GOT3 (cell line): ENCODE measurements at regions not wholly inside any gene's neighbourhood (a gene's known extent, or its start where the extent isn't known, plus 50 kb on each side); places are given as distances from the start of the nearest gene placed in this dataset.
A peak's percentile ranks its signal among the peaks of the same experiment; 100 is the strongest.

Experiments used
- DNase-seq: peaks from one replicate; lab custom pipeline; 2025; ENCODE audit warnings: mixed read lengths; lab: John Stamatoyannopoulos, UW

- no peak for DNase-seq
Measured at GRCh38 chr11:29351301-29351873, 665.4 kb downstream of the KCNA4 start.

- DNase-seq, result peak; percentile 11
Measured at GRCh38 chr11:29343465-29344333, 673.1 kb downstream of the KCNA4 start.

GRCh38 chr11:29336727-29337575, 679.9 kb downstream of the KCNA4 start:
- no peak for DNase-seq

GRCh38 chr11:29334776-29335130, 682.1 kb downstream of the KCNA4 start:
- DNase-seq, result no peak

GRCh38 chr11:29333993-29334775, 682.6 kb downstream of the KCNA4 start:
- DNase-seq, result no peak

GRCh38 chr11:29331451-29332010, 685.3 kb downstream of the KCNA4 start:
- no peak for DNase-seq

GRCh38 chr11:29328961-29329441, 687.8 kb downstream of the KCNA4 start:
- no peak for DNase-seq

- no peak for DNase-seq
Measured at GRCh38 chr11:29327891-29328290, 688.9 kb downstream of the KCNA4 start.

GRCh38 chr11:29326757-29327156, 690.1 kb downstream of the KCNA4 start:
- DNase-seq, result no peak

GRCh38 chr11:29324328-29324727, 692.5 kb downstream of the KCNA4 start:
- no peak for DNase-seq

GRCh38 chr11:29321293-29322132, 695.3 kb downstream of the KCNA4 start:
- DNase-seq, result no peak

- DNase-seq, result no peak
Measured at GRCh38 chr11:29320196-29320595, 696.6 kb downstream of the KCNA4 start.

- DNase-seq, result no peak
Measured at GRCh38 chr11:29319210-29319609, 697.6 kb downstream of the KCNA4 start.

- DNase-seq, result no peak
Measured at GRCh38 chr11:29318134-29318845, 698.5 kb downstream of the KCNA4 start.

GRCh38 chr11:29317694-29318093, 699.1 kb downstream of the KCNA4 start:
- DNase-seq, result no peak

GRCh38 chr11:29315275-29315674, 701.6 kb downstream of the KCNA4 start:
- DNase-seq, result no peak

- DNase-seq, result no peak
Measured at GRCh38 chr11:29314211-29314610, 702.6 kb downstream of the KCNA4 start.

- no peak for DNase-seq
Measured at GRCh38 chr11:29312812-29313211, 704.0 kb downstream of the KCNA4 start.

GRCh38 chr11:29310725-29311342, 706.0 kb downstream of the KCNA4 start:
- no peak for DNase-seq
